ENCODE measurements at regions not wholly inside any gene's neighbourhood (a gene's known extent, or its start where the extent isn't known, plus 50 kb on each side); places are given as distances from the start of the nearest gene placed in this dataset.
"Not testable (repeated sequence)": the region's sequence is repeated elsewhere in the genome, so short reads cannot be mapped to it uniquely, and the experiment has no call there.

DNA sequence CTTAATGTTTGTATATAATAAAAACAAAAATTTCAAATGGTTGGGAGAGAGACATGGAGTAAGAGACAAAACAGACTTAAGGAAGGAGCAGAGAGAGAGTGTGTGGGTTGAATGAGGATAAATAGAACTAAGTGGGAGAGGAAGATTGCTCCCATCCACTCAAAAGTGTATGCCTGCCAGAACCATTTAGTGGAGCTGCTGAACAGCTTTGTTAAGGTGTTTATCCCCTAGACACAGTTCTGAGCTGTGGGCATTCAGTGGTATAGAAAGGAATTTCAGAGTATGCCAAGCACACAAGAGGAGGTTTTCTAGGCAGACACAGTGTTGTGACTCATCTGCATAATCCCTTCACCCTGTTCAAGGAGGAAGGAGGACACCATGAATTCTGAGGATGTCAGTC is 508.6 kb upstream of the EPHA5 start:
- no peak for DNase-seq (ENCODE audit: low read depth in 2 of 2)

DNA sequence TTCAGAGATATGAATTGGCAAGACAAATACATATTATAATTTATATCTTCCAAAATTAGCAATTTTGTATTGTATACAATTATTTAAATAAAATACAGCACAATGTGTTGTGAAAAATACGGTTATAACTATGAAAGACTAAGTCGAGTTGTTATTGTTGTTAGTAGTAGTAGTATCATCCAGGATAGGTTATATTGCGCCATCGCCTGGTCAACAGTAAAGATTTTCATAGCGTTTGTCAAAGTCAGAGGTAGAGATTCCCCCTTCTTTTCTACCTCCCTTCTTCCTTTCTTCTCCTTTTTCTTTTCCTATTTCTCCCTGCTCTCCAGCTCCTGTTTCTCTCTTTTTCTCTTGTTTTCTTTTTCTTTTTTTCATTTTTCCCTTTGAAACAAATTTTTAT is 499.1 kb upstream of the EPHA5 start:
- DNase-seq (ENCODE audit: low read depth in 2 of 2): no peak

DNA sequence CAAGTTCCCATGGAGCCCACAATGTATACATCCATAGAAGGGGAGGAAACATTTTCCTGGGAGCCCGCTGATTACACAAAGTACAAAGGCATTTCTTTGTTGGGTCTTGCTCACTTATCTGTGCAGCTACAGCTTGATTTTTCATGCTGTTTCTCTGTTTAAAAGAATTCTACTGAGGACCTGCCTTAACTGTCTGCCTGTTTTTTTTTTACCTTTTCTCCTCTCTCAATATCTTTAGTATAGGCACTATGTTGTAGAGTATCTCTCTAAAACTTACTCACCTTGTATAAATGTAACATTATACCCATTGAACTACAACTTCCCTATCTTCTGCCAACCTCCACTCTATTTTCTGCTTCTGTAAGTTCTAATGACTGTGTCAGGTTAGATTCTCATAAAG is 494.6 kb upstream of the EPHA5 start:
- no peak for DNase-seq (ENCODE audit: low read depth in 2 of 2)

DNA sequence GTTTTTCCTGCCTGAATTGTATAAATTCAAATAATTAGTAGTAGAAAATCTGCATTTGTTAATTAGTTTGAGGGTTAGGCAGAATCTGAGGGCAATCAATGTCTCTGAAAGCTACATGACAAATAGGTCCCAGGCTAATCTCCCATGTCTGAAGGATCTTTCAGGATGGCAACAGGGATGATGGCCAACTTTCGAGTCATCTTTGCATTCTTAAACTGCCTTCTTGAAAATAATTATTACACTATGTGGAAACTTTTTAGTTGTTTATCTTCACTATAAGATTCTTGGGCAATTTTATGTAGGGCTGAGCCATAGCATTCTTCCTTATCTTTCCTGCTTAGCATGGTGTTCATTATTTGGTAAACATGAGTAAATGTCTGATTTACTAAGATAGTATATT is 490.3 kb upstream of the EPHA5 start:
- DNase-seq (ENCODE audit: low read depth in 2 of 2): no peak

DNA sequence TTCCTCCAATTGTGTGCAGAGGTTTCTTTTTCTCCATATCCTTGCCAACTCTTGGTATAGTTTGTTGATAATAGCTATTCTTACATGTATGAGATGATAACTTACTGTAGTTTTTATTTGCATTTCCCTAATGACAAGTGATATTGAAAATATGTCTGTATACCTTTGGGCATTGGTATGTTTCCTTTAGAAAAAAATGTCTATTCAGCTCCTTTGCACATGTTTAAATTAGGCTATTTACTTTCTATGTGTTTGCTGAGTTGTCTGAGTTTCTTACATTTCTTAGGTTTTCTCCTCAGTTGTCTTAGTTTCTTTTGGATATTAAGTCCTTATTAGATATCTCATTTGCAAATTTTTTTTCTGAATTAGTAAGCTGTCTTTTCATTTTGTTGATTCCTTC is 487.3 kb upstream of the EPHA5 start:
- no peak for DNase-seq (ENCODE audit: low read depth in 2 of 2)

DNA sequence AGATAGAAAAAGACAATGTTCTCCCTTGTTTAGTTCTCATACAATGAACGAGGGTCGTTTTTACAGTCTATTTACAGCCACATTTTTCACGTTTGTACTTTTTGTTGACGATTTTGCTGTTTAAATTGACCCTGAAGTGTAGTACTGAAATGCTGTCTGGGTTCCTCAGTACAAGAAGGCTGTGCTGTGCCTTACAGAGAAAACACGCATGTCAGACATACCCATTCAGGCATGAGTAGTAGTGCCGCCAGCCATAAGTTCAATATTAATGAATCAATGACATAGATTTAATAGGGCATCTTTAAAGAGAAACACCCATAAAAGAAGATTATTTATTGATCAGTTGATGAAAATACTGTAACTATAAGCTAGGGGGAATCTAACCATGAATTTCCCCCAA is 459.8 kb upstream of the EPHA5 start:
- DNase-seq (ENCODE audit: low read depth in 2 of 2): no peak

DNA sequence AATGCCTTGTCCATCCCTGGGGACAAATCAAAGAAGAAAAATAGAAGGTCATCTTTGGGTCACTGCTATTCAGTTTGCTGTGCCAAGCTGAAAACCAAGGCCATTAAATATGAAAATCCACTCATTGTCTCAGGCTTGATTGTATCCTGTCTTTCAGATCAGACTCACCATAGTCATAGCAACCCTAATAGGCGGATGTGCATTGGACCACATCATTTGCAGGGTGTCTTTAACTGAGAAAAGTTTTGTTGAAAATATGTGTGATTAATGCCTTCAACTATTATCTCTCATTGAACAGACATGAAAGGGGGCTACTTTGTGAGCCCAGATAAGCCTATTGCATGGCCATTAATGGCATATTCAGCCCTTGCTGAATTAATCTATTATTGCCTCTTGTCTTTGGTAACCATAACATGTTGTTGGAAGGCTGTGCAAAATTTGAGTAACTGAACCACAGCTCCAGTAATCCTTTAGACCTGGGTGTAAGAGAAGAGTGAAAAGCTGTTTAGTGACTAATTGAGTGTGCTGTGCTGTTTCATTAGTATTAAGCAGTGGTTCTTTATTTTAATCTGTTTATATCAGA is 453.6 kb upstream of the EPHA5 start:
- DNase-seq (ENCODE audit: low read depth in 2 of 2): no peak

DNA sequence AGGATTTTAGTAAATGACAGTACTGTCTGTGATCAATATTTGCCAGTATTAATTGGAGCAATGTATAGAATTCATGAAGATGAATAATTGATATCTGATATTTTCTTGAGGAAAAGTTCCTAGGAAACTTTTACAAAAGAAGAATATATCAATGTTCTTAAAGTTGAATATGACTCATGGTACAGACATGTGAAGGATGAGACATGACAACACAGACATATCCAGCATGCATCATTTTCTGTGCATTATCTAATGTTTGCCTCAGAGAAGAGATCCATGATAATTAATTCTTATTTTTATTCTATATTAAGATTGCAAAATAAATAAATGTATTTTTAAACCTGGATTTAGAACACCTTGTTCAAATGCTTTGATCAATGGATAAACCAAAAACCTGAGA is 452.9 kb upstream of the EPHA5 start:
- DNase-seq (ENCODE audit: low read depth in 2 of 2): no peak

DNA sequence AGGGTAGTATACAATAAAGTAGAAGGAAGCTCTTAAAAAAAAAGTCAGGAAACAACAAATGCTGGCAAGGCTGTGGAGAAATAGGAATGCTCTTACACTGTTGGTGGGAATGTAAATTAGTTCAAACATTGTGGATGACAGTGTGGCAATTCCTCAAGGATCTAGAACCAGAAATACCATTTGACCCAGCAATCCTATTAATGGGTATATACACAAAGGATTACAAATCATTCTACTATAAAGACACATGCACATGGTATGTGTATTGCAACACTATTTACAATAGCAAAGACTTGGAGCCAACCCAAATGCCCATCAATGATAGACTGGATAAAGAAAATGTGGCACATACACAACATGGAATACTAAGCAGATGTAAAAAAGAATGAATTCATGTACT is 444.9 kb upstream of the EPHA5 start:
- not testable (repeated sequence) for DNase-seq (ENCODE audit: low read depth in 2 of 2)

DNA sequence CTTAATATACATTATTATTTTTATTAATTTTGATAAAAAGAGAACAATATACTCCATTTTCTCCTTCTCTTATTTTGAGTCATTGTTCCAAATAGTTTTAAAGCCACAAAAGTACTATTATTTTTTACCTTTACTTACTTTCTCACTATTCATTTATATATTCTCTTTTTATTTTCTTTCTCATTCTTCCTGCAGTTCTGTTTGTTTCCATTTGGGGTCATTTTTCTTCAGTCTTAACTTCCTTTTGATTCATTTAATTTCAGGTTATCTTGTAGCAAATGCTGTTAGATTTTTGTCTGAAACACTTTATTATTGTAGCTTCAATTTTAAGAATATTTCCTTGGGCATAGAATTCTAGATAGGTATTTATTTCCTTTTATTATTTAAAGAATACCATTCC is 438.6 kb upstream of the EPHA5 start:
- DNase-seq (ENCODE audit: low read depth in 2 of 2): no peak

DNA sequence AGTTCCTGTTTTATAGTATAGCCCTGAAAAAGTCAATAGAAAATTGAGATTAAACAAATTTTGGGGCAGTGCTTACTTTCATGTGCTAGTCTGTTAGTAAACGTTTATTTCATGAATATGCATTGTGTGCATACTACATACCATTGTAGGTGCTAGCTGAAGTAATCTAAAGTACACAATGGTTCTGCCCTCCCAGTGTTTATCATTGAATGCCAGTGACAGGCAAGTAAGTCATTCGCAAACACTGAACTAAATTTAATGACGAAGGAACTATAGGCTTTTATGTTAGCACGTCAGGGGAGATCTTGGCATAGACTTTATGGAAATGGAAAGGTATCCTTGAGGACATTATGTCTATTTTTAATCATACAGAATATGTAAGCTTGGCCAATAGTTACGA is 426.9 kb upstream of the EPHA5 start:
- no peak for DNase-seq (ENCODE audit: low read depth in 2 of 2)

DNA sequence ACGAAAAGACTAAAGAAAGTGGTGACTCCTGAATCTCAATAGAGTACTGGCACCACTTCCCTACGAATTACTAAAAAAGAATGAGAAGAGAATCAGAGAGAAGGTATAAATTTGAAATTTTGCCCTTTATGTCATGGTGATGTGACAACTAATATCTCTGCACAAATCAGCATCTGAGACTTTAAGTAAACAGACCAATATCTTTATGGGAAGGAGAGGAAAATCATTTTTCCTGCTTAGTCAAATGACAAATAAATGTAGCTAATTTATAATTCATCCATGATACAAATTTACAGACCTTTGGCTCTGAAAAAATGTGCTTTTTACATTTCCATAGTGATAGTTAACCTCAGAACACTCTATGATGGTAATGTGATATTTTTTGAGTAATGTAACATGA is 424.8 kb upstream of the EPHA5 start:
- no peak for DNase-seq (ENCODE audit: low read depth in 2 of 2)

DNA sequence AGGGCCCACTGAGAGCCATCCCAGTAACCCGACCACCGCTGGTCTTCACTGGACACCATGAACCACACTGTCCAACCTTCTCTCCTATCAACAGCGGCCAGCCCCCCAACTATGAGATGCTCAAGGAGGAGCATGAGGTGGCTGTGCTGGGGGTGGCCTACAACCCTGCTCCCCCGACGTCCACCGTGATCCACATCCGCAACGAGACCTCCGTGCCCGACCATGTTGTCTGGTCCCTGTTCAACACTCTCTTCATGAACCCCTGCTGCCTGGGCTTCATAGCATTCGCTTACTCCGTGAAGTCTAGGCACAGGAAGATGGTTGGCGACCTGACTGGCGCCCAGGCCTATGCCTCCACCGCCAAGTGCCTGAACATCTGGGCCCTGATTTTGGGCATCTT is 423.8 kb upstream of the EPHA5 start:
- DNase-seq (ENCODE audit: low read depth in 2 of 2): no peak

DNA sequence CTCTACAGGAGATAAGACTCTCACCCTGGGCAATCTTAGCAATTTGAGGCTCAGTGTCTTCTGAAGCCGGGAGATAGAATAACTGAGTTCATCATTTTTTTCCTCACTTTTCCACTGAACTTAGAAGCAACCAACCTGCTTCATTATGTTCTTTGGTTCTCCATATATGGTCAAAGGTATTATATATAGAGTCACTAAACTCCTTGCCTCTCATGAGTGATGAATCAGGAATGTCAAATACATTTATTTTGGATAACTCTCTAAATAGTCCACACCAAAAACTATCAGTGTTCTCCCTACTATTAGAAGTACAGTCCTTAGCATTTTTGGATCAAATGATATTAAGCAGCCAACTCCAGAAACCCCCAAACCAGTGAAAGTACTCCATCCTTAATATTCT is 421.5 kb upstream of the EPHA5 start:
- no peak for DNase-seq (ENCODE audit: low read depth in 2 of 2)

DNA sequence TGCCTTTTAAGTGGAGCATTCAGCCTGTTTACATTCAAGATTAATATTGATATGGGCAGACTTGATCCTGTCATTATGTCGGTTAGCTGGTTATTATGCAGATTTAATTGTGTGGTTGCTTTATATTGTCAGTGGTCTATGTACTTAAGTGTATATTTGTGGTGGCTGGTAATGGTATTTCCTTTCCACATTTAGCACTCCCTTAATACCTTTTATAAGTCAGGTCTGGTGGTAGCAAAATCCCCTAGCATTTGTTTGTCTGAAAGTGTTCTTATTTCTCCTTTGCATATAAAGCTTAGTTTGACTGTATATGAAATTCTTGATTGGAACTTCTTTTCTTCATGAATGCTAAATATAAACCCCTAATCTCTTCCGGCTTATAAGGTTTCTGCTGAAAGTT is 403.7 kb upstream of the EPHA5 start:
- no peak for DNase-seq (ENCODE audit: low read depth in 2 of 2)

DNA sequence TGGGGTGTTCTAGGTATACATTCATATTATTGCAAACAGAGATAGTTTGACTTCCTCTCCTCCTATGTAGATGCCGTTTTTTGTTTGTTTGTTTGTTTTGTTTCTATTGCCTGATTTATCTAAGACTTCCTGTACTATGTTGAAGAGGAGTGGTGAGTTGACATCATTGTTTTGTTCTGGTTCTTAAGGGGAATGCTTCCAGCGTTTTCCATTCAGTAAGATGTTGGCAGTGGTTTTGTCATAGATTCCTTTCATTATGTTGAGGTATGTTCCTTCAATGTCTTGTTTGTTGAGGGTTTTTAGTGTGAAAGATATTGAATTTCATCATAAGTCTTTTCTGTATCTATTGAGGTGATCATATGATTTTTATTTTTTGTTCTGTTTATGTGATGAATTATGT is 401.6 kb upstream of the EPHA5 start:
- DNase-seq (ENCODE audit: low read depth in 2 of 2): no peak

DNA sequence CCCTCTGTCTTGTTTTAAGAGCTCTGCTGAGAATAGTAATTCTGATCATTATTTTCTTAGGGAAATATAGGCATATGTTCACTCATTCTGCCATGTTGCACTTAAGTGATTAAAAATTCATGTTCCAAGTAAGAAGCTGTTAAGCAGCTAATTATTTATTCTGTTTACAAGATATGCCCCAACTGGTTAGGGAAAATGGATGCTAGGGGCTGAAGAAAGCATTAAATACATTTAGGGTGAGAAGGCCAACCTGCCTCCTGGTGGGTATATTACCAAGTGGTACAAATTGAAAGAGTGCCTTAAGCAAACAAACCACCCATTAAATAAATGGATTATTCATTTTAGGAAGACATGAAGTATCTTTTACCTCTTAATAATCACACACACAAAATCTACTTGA is 392.6 kb upstream of the EPHA5 start:
- DNase-seq (ENCODE audit: low read depth in 2 of 2): no peak

DNA sequence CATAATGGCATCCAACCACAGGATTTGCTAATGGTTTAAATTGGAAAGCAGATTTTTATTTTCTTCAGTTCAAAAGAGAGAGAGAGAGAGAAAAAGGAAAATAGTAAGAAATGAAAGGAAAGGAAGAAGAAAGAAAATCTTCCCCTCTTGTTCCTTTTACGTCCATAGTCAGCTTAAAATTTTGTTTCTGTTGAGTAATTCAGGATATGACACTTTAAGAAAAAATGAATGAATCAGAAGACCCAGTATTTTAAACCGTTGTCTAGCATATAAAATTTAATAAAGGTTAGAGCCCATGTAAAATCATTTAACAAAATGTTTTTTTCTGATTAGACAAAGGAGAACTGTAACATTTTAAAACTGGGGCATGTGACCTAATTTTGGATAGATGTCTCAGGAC is 391.8 kb upstream of the EPHA5 start:
- DNase-seq (ENCODE audit: low read depth in 2 of 2): no peak

DNA sequence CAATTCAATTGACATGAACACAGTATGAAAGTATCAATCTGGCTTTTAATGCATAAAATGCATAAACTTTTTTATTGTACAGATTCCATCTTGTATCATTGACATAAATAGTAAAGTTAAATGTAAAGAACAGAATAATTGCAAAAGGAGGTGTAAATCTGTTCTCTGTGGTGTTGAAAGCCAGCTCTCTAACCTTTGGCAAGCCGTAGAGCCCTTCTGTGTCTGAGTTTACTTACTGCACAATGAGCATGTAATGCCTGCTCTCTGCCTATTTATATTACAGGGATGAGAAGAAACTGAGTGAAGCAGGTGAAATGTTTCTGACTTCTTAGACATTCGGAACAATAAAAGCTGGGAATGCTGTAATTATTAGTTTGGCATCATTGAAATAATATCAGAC is 389.3 kb upstream of the EPHA5 start:
- no peak for DNase-seq (ENCODE audit: low read depth in 2 of 2)

DNA sequence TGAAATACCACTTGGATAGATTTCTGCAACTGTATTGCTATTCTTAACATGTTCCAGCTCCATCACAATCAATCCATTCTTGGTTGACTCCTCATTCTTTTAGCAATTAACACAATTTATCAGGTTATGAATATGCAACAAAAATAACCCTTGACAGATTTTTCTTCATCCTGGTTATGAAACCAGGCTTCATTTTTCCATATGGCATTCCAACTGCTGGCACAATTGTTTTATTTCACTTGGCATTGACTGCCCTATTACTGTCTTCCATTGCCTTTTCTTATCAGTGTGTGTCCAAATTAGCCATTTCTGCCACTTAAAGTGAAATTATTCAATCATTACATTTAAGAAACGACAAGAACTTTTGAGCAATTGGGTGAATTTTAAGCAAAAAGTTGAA is 388.8 kb upstream of the EPHA5 start:
- DNase-seq (ENCODE audit: low read depth in 2 of 2): no peak

DNA sequence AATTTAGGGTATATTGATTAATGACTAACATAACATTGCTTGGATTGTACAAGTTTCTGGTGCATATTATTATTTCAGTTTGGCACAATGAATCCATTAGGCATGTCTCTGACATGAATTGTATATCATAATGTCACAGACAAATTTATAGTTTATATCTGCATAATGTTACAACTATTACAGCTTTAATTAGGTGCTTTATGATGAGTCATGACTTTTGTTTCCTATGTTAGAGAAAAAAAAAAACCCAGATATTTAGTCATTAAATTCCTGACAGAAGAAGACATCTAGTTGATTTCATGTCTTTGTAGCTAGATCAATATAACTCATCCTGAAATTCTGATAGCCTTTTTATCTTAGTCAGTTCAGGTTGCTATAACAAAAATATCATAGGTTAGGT is 385.7 kb upstream of the EPHA5 start:
- no peak for DNase-seq (ENCODE audit: low read depth in 2 of 2)

DNA sequence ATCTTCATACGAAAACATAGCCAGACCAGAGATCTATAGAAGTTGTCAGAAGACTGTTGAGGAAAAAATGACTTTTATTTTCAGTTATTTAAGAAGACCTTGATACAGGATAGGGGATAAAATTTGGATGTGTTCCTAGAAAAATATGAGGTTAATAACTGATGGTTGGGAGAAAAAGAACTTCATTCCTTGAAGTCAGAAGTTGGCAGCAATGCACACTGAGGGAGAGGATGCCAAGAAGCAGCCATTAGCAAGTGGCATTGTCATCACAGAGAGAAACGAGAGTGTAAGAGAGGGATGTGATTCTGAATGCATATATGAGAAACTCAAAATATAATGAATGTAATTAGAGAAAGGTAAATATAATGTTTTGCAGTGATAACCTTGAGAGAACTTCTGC is 382.1 kb upstream of the EPHA5 start:
- no peak for DNase-seq (ENCODE audit: low read depth in 2 of 2)

DNA sequence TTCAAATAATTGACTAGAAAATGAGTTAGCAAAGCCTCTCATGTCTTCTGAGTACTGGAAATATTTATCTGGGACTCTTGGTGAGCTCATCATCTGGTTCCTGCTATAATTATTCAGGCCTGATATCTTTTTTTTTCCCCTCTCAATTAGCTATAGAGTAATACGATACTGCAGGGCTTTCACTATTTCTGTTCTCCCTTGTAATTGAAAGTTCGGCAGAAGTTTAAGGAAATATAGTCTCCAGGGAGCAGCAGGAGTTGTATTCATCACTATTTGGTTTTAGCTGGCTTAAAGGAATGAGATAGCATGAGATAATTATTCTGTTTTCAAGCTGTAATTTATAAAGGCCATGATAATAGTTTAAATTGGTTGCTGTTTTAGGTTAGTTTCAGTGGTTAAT is 378.6 kb upstream of the EPHA5 start:
- DNase-seq (ENCODE audit: low read depth in 2 of 2): no peak

DNA sequence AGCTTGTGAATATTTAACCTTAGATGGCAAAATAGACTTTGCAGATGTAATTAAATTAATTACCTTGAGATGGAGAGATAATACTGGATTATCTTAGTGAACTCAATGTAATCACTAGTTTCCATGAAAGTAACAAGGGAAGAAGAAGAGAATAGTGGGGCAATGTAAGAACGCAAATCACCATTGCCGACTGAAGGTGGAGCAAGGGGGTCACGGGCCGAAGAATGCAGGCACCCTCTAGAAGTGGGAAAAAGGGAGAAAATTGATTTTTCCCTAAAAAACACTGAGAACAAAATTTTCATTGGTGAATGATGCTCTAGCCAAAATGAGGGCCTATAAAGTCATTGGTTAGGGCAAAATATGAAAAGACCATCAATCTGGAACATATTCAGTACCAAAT is 375.6 kb upstream of the EPHA5 start:
- no peak for DNase-seq (ENCODE audit: low read depth in 2 of 2)

DNA sequence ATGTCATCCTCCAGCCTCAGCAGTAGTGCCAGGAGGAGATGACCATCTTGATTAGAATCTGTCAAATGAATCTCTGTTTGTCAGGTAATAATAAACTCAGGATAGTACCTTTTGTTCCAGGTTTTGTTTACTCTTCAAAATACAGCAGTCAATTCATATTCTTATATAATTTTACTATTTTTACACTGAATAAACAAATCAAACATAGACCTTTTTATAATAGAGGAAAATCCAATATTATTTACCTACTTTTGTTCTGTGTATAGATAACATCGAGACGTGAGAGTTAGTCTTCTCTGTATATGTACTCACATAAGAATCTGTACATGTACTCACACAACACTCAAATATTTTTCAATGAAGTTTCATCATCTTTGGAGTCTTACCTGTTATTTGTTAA is 365.4 kb upstream of the EPHA5 start:
- DNase-seq (ENCODE audit: low read depth in 2 of 2): no peak

Data from stimulated activated CD8-positive, alpha-beta memory T cell treated with anti-CD3 and anti-CD28 coated beads, Interleukin-15, amount 100 ng/mL, for 48 hours (primary cell).